OCI-M1 (cell line): ENCODE measurements at regions not wholly inside any gene's neighbourhood (a gene's known extent, or its start where the extent isn't known, plus 50 kb on each side); places are given as distances from the start of the nearest gene placed in this dataset.
"Not testable (repeated sequence)": the region's sequence is repeated elsewhere in the genome, so short reads cannot be mapped to it uniquely, and the experiment has no call there.

Experiments used
- DNase-seq: peaks from one replicate; lab custom pipeline; 2025; lab: John Stamatoyannopoulos, UW

GRCh38 chr13:73167028-73167820 lies 108.4 kb downstream of the KLF5 start:
- DNase-seq: no peak

DNA sequence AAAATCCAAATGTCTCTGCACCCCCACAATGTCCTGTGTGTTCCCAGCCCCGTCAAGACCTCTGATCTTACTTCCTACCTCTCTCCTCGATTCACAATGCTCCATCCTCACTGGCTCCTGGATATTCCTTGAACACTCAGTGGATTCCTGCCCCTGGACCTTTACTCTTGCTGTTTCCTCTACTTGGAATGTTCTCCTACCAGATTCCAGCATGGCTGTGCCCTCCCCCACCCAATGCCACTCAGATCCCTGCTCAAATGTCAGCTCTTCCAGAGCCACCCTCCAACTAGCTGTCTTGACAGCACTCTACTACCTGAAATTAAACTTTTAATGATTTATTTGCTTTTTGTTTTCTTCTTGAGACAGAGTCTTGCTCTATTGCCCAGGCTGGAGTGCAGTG lies 107.4 kb downstream of the KLF5 start:
- DNase-seq: no peak

DNA sequence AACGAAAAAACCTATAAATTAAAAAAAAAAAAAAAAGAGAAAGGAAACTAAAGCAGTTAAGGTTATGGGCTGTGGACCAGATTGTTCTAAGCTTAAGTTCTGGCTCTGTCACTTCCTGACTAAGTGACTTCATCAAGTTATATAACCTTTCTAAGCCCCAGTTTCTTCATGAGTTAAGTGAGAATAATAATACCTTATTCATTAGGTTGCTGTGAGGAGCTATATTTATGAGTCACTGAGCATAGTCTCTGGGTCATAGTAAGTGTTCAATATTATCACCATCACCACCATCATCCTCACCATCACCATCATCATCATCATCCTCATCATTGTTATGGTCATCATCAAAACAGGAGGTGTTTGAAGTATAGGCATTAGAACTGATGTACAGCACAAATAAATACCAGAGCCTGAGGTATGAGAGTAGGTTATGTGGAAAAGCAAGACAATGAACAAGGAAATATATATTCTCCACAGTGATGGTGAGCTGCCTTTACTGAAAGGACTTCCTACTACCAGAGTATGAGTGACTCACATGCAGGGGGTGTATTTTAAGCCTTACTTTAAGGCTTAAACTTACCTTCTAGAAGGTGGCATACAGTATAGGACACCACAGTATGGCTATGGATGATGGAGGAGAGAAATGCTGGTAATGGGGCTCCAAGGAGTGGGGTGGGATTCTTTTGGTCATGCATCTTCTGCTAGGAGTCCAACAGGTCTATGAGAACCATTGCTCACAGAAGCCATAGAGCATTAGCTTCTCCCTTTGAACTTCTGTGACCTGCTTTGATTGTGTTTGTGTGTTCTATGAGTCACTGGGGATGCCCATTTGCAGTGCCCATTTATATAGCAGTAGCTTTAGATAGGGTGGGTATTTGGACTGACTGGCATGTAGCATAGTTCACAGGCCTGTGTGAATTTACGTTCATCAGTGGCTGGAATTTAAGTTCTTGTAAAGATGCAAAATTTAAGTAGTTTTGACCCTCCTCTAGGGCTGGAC lies 104.4 kb downstream of the KLF5 start:
- no peak for DNase-seq

DNA sequence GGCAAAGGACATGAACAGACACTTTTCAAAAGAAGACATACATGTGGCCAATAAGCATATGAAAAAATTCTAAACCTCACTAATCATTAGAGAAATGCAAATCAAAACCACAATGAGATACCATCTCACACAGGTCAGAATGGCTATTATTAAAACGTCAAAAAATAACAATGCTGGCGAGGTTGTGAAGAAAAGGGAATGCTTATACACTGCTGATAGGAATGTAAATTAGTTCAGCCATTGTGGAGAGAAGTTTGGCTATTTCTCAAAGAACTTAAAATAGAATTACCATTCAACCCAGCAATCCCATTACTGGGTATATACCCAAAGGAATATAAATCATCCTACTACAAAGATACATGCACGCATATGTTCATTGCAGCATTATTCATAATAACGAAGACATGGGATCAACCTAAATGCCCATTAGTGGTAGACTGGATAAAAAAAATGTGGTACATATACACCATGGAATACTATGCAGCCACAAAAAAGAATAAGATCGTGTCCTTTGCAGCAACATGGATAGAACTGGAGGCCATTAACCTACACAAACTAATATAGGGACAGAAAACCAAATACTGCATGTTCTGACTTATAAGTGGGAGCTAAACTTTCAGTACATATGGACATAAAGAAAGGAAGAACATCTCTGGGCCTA lies 101.7 kb downstream of the KLF5 start:
- DNase-seq: not testable (repeated sequence)

DNA sequence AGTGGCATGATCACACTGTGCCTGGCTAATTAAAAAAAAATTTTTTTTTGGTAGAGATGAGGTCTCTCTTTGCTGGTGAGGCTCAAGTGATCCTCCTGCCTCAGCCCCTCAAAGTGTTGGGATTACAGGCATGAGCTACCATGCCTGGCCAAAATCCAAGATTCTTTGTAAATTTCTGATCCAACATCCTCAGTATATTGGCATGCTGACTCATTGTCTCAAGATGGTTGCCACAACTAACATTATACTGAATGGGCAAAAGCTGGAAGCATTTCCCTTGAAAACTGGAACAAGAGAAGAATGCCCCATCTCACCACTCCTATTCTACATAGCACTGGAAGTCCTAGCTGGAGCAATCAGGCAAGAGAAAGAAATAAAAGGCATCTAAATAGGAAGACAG lies 100.0 kb downstream of the KLF5 start:
- DNase-seq: peak; percentile 9

DNA sequence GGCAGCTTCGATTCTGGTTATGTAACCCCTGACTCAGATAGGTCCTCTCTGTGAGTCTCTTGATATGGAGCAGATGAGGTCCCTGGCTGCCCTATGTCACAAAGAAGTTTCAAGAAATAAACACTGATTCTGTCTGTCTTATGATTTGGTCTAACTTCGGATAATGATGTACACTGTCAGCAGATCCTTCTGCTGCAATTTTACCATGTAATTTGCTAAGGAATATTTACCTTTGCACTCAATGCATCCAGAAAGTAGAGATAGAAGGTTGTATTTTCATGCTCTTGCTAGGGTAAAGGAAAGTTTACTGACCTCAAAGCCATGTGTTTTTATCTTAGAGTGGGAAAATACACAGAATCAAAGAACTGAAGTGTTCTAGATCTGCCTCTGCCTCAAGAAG lies 98.2 kb downstream of the KLF5 start:
- DNase-seq: no peak

- no peak for DNase-seq
Measured at GRCh38 chr13:73146707-73147106, 87.9 kb downstream of the KLF5 start.

DNA sequence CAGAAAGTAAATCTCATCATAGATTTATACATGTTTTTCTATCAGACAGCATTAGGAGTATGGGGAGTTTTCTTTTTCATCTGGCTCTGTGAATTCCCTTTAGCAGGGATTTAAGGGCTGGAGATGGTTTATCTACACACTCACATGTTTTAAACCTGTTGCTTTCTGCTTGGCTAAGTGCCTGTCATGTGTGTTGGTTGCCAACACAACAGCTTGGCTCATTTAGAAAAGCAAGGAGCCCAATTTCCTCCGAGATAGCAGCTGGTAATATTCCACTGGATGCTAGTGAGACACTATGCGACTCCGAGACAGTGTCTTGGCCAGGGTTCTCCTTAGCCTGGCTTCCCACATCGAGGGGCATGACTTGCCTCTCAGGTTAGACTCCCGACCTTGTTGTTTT lies 83.3 kb downstream of the KLF5 start:
- peak; percentile 11 for DNase-seq

- no peak for DNase-seq
Measured at GRCh38 chr13:73141292-73141771, 82.5 kb downstream of the KLF5 start.

DNA sequence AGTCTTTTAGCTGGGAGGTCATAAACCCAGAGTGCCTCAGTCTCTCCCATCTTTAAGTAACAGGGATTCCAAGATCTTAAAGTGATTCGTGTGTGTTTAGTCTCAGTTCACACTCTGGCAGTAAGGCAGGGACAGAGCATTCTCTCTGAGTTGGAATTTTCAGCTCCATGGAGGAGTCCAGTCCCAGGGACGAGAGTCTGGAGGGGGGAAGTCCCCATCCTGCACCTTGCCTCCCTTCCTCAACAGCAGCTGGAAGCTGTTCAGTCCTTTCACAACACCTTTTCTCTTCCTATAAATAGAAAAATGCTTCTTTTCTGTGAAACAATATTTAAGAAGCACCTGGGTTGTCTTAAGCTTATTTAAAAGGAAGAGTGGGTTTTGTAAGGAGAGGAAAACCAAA lies 82.0 kb downstream of the KLF5 start:
- DNase-seq: no peak

- no peak for DNase-seq
Measured at GRCh38 chr13:73138638-73139491, 80.1 kb downstream of the KLF5 start.

- DNase-seq: no peak
Measured at GRCh38 chr13:73138276-73138637, 79.5 kb downstream of the KLF5 start.

GRCh38 chr13:73136776-73137175 lies 78.0 kb downstream of the KLF5 start:
- no peak for DNase-seq

GRCh38 chr13:73133531-73133930 lies 74.7 kb downstream of the KLF5 start:
- no peak for DNase-seq

DNA sequence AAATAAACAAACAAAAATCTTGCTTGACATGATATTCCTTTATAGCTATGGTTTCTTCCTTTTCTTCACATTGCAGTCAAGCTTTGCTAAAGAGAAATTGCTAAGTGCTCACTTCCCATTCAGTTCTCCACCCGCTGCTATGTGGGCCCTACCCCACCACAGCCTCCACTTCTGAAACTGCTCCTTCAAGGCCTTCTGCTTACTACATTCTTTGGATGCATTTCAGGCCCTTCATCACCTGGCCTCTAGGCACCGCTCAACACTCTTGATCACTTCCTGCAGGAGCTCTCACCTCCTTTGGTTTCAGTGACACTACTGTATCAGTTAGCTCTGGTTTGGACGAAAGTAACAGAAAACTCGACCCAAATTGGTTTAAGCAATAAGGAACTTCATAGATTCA lies 72.4 kb downstream of the KLF5 start:
- no peak for DNase-seq

DNA sequence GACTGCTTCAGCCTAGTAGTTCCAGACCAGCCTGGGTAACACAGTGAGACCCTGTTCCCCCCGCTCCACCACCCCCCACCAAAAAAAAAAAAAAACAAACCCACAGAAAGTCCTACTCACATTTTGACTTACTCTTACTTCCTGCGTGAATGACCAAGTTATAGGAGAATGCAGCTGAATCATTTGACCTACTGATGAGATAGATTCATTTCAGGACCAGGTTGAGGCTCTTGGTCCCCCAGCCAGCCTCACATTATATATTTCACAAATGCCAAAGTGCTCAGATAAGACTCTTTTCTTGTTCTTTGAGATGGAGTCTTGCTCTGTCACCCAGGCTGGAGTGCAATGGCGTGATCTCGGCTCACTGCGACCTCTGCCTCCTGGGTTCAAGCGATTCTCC lies 70.2 kb downstream of the KLF5 start:
- DNase-seq: no peak
